ENCODE measurements at regions not wholly inside any gene's neighbourhood (a gene's known extent, or its start where the extent isn't known, plus 50 kb on each side); places are given as distances from the start of the nearest gene placed in this dataset.

GRCh38 chr9:68601081-68601480 is 60.4 kb upstream of the TMEM252 start:
- TF ChIP-seq ARNT (IDR thresholded peaks at IDR 0.05) (no peak), BHLHE40 (IDR thresholded peaks at IDR 0.05; ENCODE audit: borderline replicate concordance) (no peak)
